Superior temporal gyrus (tissue), 1 donor: ENCODE measurements at regions not wholly inside any gene's neighbourhood (a gene's known extent, or its start where the extent isn't known, plus 50 kb on each side); places are given as distances from the start of the nearest gene placed in this dataset.
"Not testable (repeated sequence)": the region's sequence is repeated elsewhere in the genome, so short reads cannot be mapped to it uniquely, and the experiment has no call there.

Source experiments
- DNase-seq: peaks from one replicate; pipeline ENCODE4 v3.0.0-alpha.2; 2016; ENCODE audit errors: extremely low spot score

GRCh38 chr2:236825989-236826510, 256.4 kb downstream of the ACKR3 start:
- no peak for DNase-seq

GRCh38 chr2:236826606-236827156, 257.1 kb downstream of the ACKR3 start:
- no peak for DNase-seq

GRCh38 chr2:236827997-236828396, 257.7 kb upstream of the COPS8 start:
- no peak for DNase-seq

GRCh38 chr2:236828820-236829219, 256.9 kb upstream of the COPS8 start:
- no peak for DNase-seq

- DNase-seq = no peak
Measured at GRCh38 chr2:236830926-236831325, 254.8 kb upstream of the COPS8 start.

GRCh38 chr2:236831698-236832097, 254.0 kb upstream of the COPS8 start:
- no peak for DNase-seq

- DNase-seq = no peak
Measured at GRCh38 chr2:236833501-236834073, 252.1 kb upstream of the COPS8 start.

GRCh38 chr2:236834284-236834683, 251.4 kb upstream of the COPS8 start:
- no peak for DNase-seq

GRCh38 chr2:236835307-236836024, 250.2 kb upstream of the COPS8 start:
- no peak for DNase-seq

- DNase-seq = not testable (repeated sequence)
Measured at GRCh38 chr2:236836028-236836427, 249.7 kb upstream of the COPS8 start.

- no peak for DNase-seq
Measured at GRCh38 chr2:236840215-236840614, 245.5 kb upstream of the COPS8 start.

GRCh38 chr2:236840857-236841256, 244.8 kb upstream of the COPS8 start:
- no peak for DNase-seq

- no peak for DNase-seq
Measured at GRCh38 chr2:236841389-236841788, 244.3 kb upstream of the COPS8 start.

GRCh38 chr2:236843161-236843968, 242.3 kb upstream of the COPS8 start:
- DNase-seq = no peak

- no peak for DNase-seq
Measured at GRCh38 chr2:236844711-236845110, 241.0 kb upstream of the COPS8 start.

- no peak for DNase-seq
Measured at GRCh38 chr2:236847023-236847422, 238.7 kb upstream of the COPS8 start.

GRCh38 chr2:236847538-236848263, 238.0 kb upstream of the COPS8 start:
- DNase-seq = no peak

GRCh38 chr2:236848501-236848900, 237.2 kb upstream of the COPS8 start:
- DNase-seq = no peak

- no peak for DNase-seq
Measured at GRCh38 chr2:236849508-236849907, 236.2 kb upstream of the COPS8 start.

- no peak for DNase-seq
Measured at GRCh38 chr2:236849940-236850339, 235.7 kb upstream of the COPS8 start.

- no peak for DNase-seq
Measured at GRCh38 chr2:236851187-236851586, 234.5 kb upstream of the COPS8 start.
